Muscle of leg (tissue), 3 donors: ENCODE measurements at regions not wholly inside any gene's neighbourhood (a gene's known extent, or its start where the extent isn't known, plus 50 kb on each side); places are given as distances from the start of the nearest gene placed in this dataset.
"Not testable (repeated sequence)": the region's sequence is repeated elsewhere in the genome, so short reads cannot be mapped to it uniquely, and the experiment has no call there.

Experiments used
- DNase-seq: peaks from one replicate; pipeline ENCODE4 v3.0.0; 2013
- H3K27ac ChIP-seq: one replicate; pipeline ENCODE4 v1.5.1; 2013; ENCODE audit warnings: mild to moderate bottlenecking, low read length, control low read depth
- H3K27me3 ChIP-seq: one replicate; pipeline ENCODE4 v1.6.1; 2013; ENCODE audit warnings: low read length; ENCODE audit not compliant: control insufficient read depth, insufficient read depth
- H3K36me3 ChIP-seq: one replicate; pipeline ENCODE4 v1.6.1; 2013; ENCODE audit warnings: low read length; ENCODE audit not compliant: control insufficient read depth, insufficient read depth
- H3K4me1 ChIP-seq: one replicate; pipeline ENCODE4 v1.6.1; 2013; ENCODE audit warnings: low read length; ENCODE audit not compliant: control insufficient read depth, insufficient read depth
- H3K4me3 ChIP-seq: one replicate; pipeline ENCODE4 v1.5.1; 2013; ENCODE audit warnings: low read length, control low read depth
- H3K9me3 ChIP-seq: replicated peaks from 2 replicates; pipeline ENCODE4 v1.6.1; 2013; ENCODE audit warnings: low read depth, low read length; ENCODE audit not compliant: control insufficient read depth
- WGBS: methylation state at CpG from one replicate; pipeline ENCODE4 v1.1.5; 2013; ENCODE audit warnings: missing lambda C conversion rate; ENCODE audit not compliant: insufficient coverage; 5-methylcytosine and 5-hydroxymethylcytosine counted together

- no peaks in the 10 kb centered on the region for H3K9me3 ChIP-seq
- H3K36me3 ChIP-seq: peaks cover 22% of the 10 kb centered on the region
- no peaks in the 10 kb centered on the region for H3K27me3 ChIP-seq
- H3K4me1 ChIP-seq: no peaks in the 10 kb centered on the region
- 67% methylated on average over 1 of the region's 7 CpGs for WGBS
- DNase-seq: no peak
- H3K27ac ChIP-seq: no peak overlapping the region
- H3K4me3 ChIP-seq: no peak overlapping the region
Observed at GRCh38 chr6:144449218-144449617, 164.1 kb downstream of the UTRN start.

GRCh38 chr6:144449911-144450597, 164.9 kb downstream of the UTRN start:
- Histone ChIP-seq H3K4me1 (no peaks in the 10 kb centered on the region), H3K27me3 (no peaks in the 10 kb centered on the region), H3K4me3 (no peak overlapping the region), H3K9me3 (no peaks in the 10 kb centered on the region), H3K36me3 (peaks cover 19% of the 10 kb centered on the region), H3K27ac (no peak overlapping the region)
- DNase-seq: peak; percentile 96
- WGBS: 28% methylated on average over 7 of the region's 8 CpGs

- H3K4me3 ChIP-seq: no peak overlapping the region
- no peak for DNase-seq
- H3K9me3 ChIP-seq: no peaks in the 10 kb centered on the region
- peaks cover 29% of the 10 kb centered on the region for H3K36me3 ChIP-seq
- WGBS: no CpG with 5 or more reads among the region's 5 CpGs
- no peaks in the 10 kb centered on the region for H3K27me3 ChIP-seq
- H3K4me1 ChIP-seq: no peaks in the 10 kb centered on the region
- no peak overlapping the region for H3K27ac ChIP-seq
Observed at GRCh38 chr6:144460327-144461095, 175.4 kb downstream of the UTRN start.

GRCh38 chr6:144462058-144462457, 176.9 kb downstream of the UTRN start:
- no peak overlapping the region for H3K27ac ChIP-seq
- DNase-seq: no peak
- no peaks in the 10 kb centered on the region for H3K4me1 ChIP-seq
- no peaks in the 10 kb centered on the region for H3K9me3 ChIP-seq
- peaks cover 24% of the 10 kb centered on the region for H3K36me3 ChIP-seq
- no CpG with 5 or more reads among the region's 3 CpGs for WGBS
- H3K4me3 ChIP-seq: no peak overlapping the region
- no peaks in the 10 kb centered on the region for H3K27me3 ChIP-seq

- Histone ChIP-seq H3K27me3 (no peaks in the 10 kb centered on the region), H3K4me3 (no peak overlapping the region), H3K9me3 (no peaks in the 10 kb centered on the region), H3K4me1 (no peaks in the 10 kb centered on the region), H3K36me3 (peaks cover 19% of the 10 kb centered on the region), H3K27ac (no peak overlapping the region)
- DNase-seq: peak; percentile 30
- WGBS: 56% methylated on average over 1 of the region's 2 CpGs
Observed at GRCh38 chr6:144466716-144467115, 181.6 kb downstream of the UTRN start.

GRCh38 chr6:144467172-144467762, 182.1 kb downstream of the UTRN start:
- Histone ChIP-seq H3K36me3 (peaks cover 20% of the 10 kb centered on the region), H3K4me3 (no peak overlapping the region), H3K4me1 (no peaks in the 10 kb centered on the region), H3K27me3 (no peaks in the 10 kb centered on the region), H3K27ac (no peak overlapping the region), H3K9me3 (no peaks in the 10 kb centered on the region)
- peak; percentile 21 for DNase-seq
- WGBS: 29% methylated on average over 2 of the region's 8 CpGs

- DNase-seq: no peak
- Histone ChIP-seq H3K9me3 (no peaks in the 10 kb centered on the region), H3K4me3 (no peak overlapping the region), H3K4me1 (no peaks in the 10 kb centered on the region), H3K36me3 (peaks cover 20% of the 10 kb centered on the region), H3K27ac (no peak overlapping the region), H3K27me3 (no peaks in the 10 kb centered on the region)
- WGBS: no CpG with 5 or more reads among the region's 2 CpGs
Observed at GRCh38 chr6:144467921-144468320, 182.8 kb downstream of the UTRN start.

- 100% methylated on average over 1 of the region's 7 CpGs for WGBS
- peaks cover 18% of the 10 kb centered on the region for H3K36me3 ChIP-seq
Observed at GRCh38 chr6:144468709-144469108, 183.6 kb downstream of the UTRN start.

GRCh38 chr6:144469144-144469575, 184.0 kb downstream of the UTRN start:
- Histone ChIP-seq H3K4me3 (no peak overlapping the region), H3K4me1 (no peaks in the 10 kb centered on the region), H3K27ac (no peak overlapping the region), H3K36me3 (peaks cover 18% of the 10 kb centered on the region), H3K9me3 (no peaks in the 10 kb centered on the region), H3K27me3 (no peaks in the 10 kb centered on the region)
- no CpG with 5 or more reads among the region's 1 CpG for WGBS
- no peak for DNase-seq

More at GRCh38 chr6:144468709-144469108, 183.6 kb downstream of the UTRN start:
- H3K27me3 ChIP-seq: no peaks in the 10 kb centered on the region
- H3K4me1 ChIP-seq: no peaks in the 10 kb centered on the region
- H3K9me3 ChIP-seq: no peaks in the 10 kb centered on the region
- no peak for DNase-seq
- H3K4me3 ChIP-seq: no peak overlapping the region
- H3K27ac ChIP-seq: no peak overlapping the region

GRCh38 chr6:144470201-144470600, 185.1 kb downstream of the UTRN start:
- not testable (repeated sequence) for H3K4me3 ChIP-seq, H3K27me3 ChIP-seq, DNase-seq, H3K4me1 ChIP-seq, H3K27ac ChIP-seq, H3K9me3 ChIP-seq
- 99% methylated on average over 16 of the region's 27 CpGs for WGBS
- H3K36me3 ChIP-seq: peaks cover 25% of the 10 kb centered on the region
